ENCODE measurements at regions not wholly inside any gene's neighbourhood (a gene's known extent, or its start where the extent isn't known, plus 50 kb on each side); places are given as distances from the start of the nearest gene placed in this dataset.

DNA sequence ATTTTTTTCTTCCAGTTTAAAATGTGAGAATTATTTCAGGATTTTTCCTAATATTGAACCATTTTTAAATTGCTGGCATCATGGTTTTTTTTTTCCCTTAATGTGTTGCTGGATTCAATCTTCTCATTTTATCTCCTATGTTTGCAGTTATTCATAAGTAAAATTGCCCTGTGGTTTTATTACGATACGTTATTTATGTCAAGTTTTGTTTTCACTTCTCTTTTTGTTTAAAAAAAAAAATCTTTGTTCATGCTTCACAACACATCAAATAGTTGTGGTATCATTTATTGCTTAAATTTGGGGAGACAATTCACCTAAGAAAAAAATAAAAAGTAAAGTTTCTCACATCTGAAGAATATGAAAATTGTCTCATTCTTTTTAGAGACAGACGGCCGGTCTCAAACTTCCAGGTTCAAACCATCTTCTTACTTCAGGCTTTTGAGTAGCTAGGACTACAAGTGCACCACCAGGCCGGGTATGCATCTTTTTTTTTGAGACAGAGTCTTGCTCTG, 239.3 kb upstream of the ID4 start:
- Histone ChIP-seq H3K36me3 (ENCODE audit: control insufficient read depth in 2 of 2, insufficient read depth in 2 of 2, low read length in 1 of 2) (no peaks in the 10 kb centered on the region), H3K9ac (ENCODE audit: control insufficient read depth, insufficient read depth, low read length) (no peak overlapping the region), H3K4me3 (no peak overlapping the region), H3K9me3 (replicated peaks; ENCODE audit: control insufficient read depth, insufficient read depth, low read length) (no peaks in the 10 kb centered on the region), H3K79me2 (ENCODE audit: control insufficient read depth, insufficient read depth, low read length) (no peaks in the 10 kb centered on the region), H3K27ac (ENCODE audit: control insufficient read depth, insufficient read depth) (no peak overlapping the region), H3K4me1 (ENCODE audit: control insufficient read depth, insufficient read depth, low read length) (no peaks in the 10 kb centered on the region), H3K4me2 (ENCODE audit: control insufficient read depth, insufficient read depth) (no peak overlapping the region), H2AFZ (ENCODE audit: control insufficient read depth, low read depth, low read length) (no peak overlapping the region), H4K20me1 (ENCODE audit: control insufficient read depth, insufficient read depth) (no peaks in the 10 kb centered on the region), H3K27me3 (replicated peaks in 1 of 2; ENCODE audit: control insufficient read depth in 2 of 2, insufficient read depth in 2 of 2, low read length in 1 of 2) (no peaks in the 10 kb centered on the region)
- TF ChIP-seq RUNX3 (IDR thresholded peaks at IDR 0.05; ENCODE audit: low read length) (peak; percentile 42; the same call in 1 of the 2 replicates), ZNF384 (IDR thresholded peaks at IDR 0.05; ENCODE audit: borderline replicate concordance, low read depth, low read length) (0 out of 2 replicates have a peak, but pooled peaks have one; percentile 34), DPF2 (IDR thresholded peaks at IDR 0.05) (no peak), SPI1 (IDR thresholded peaks at IDR 0.05; ENCODE audit: borderline replicate concordance, insufficient read depth, low read depth, low read length) (peak; percentile 51; the same call in 1 of the 2 replicates)
- 27% methylated on average over 5 of the region's 5 CpGs for WGBS (ENCODE audit: insufficient coverage, insufficient replicate concordance, low lambda C conversion rate, missing lambda C conversion rate)
- DNase-seq (ENCODE audit: low read depth, low spot score) (no peak), ATAC-seq (no peak), FAIRE-seq (no peak)
- RAD21 ChIA-PET (ENCODE audit: unreplicated experiment), result no interaction called here
- POLR2A ChIA-PET, result no interaction called here
- CTCF ChIA-PET, result no interaction called here
- no TSS peak for BruUV-seq (replicated peaks)
- SMC1A ChIA-PET (ENCODE audit: uncharacterized antibody, unreplicated experiment), result no interaction called here
- intact Hi-C loops (cut with micrococcal nuclease; ENCODE audit: unreplicated experiment), result no loop called here
- in situ Hi-C loops (cut with MboI), result no loop called here

DNA sequence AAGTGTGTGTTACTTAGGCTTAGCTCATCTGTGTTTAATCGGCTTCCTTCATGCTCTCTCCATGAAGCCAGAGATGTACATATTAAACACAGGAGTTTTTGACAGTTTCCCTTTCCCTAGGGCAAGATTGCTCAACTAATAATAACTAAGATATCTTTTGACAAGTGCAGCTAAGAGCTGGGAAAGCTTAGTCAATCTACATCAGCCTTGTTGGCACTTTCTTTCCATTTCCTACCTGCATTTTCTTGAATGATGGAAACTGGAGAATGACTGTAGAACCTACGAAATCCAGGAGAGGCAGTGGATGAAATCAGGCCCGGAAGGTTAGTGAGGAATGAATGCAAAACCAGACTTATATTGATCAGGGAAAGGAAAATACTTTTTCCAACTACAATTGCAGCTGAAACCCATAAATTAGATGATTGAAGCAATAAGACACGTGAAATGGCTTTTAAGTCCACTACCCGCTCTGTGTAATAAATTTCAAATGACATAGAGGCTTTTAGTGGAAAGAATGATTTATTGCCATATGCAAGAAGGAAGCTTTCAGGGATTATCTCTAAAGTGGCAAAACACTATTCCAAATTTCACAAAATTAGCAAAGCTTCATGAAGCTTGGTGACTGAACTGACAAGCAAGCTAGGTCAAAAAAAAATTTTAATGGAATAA, 237.2 kb upstream of the ID4 start:
- Histone ChIP-seq H4K20me1 (ENCODE audit: control insufficient read depth, insufficient read depth) (no peaks in the 10 kb centered on the region), H3K9me3 (replicated peaks; ENCODE audit: control insufficient read depth, insufficient read depth, low read length) (no peaks in the 10 kb centered on the region), H3K79me2 (ENCODE audit: control insufficient read depth, insufficient read depth, low read length) (no peaks in the 10 kb centered on the region), H3K36me3 (ENCODE audit: control insufficient read depth in 2 of 2, insufficient read depth in 2 of 2, low read length in 1 of 2) (no peaks in the 10 kb centered on the region), H3K4me3 (no peak overlapping the region), H3K4me2 (ENCODE audit: control insufficient read depth, insufficient read depth) (no peak overlapping the region), H2AFZ (ENCODE audit: control insufficient read depth, low read depth, low read length) (no peak overlapping the region), H3K27ac (ENCODE audit: control insufficient read depth, insufficient read depth) (no peak overlapping the region), H3K27me3 (replicated peaks in 1 of 2; ENCODE audit: control insufficient read depth in 2 of 2, insufficient read depth in 2 of 2, low read length in 1 of 2) (no peaks in the 10 kb centered on the region), H3K9ac (ENCODE audit: control insufficient read depth, insufficient read depth, low read length) (no peak overlapping the region), H3K4me1 (ENCODE audit: control insufficient read depth, insufficient read depth, low read length) (no peaks in the 10 kb centered on the region)
- in situ Hi-C loops (cut with MboI) (no loop called here), intact Hi-C loops (cut with micrococcal nuclease; ENCODE audit: unreplicated experiment) (no loop called here)
- BruUV-seq (replicated peaks), result no TSS peak
- no peak for ATAC-seq
- ChIA-PET POLR2A (no interaction called here), SMC1A (ENCODE audit: uncharacterized antibody, unreplicated experiment) (no interaction called here), CTCF (no interaction called here), RAD21 (ENCODE audit: unreplicated experiment) (no interaction called here)
- DNase-seq (ENCODE audit: low read depth, low spot score), result no peak
- no peak for FAIRE-seq
- WGBS (ENCODE audit: insufficient coverage, insufficient replicate concordance, low lambda C conversion rate, missing lambda C conversion rate), result 7% methylated on average over 5 of the region's 5 CpGs
- TF ChIP-seq HCFC1 (IDR thresholded peaks at IDR 0.05; ENCODE audit: low read length) (no peak), SREBF2 (IDR thresholded peaks at IDR 0.05; ENCODE audit: low read length) (no peak), JUND (IDR thresholded peaks at IDR 0.05; ENCODE audit: low read depth, low read length) (no peak), KAT2A (conservative IDR thresholded peaks at IDR 0.05; ENCODE audit: control insufficient read depth, low read depth, low read length) (no peak), ASH2L (IDR thresholded peaks at IDR 0.05; ENCODE audit: borderline replicate concordance, low read depth) (no peak), YBX1 (IDR thresholded peaks at IDR 0.05) (no peak), TAF1 (IDR thresholded peaks at IDR 0.05; ENCODE audit: borderline replicate concordance, low read depth, low read length) (no peak), POLR2A (IDR thresholded peaks at IDR 0.05; ENCODE audit: low read depth, low read length) (no peak)
- TF ChIP-seq, protein P1, sequence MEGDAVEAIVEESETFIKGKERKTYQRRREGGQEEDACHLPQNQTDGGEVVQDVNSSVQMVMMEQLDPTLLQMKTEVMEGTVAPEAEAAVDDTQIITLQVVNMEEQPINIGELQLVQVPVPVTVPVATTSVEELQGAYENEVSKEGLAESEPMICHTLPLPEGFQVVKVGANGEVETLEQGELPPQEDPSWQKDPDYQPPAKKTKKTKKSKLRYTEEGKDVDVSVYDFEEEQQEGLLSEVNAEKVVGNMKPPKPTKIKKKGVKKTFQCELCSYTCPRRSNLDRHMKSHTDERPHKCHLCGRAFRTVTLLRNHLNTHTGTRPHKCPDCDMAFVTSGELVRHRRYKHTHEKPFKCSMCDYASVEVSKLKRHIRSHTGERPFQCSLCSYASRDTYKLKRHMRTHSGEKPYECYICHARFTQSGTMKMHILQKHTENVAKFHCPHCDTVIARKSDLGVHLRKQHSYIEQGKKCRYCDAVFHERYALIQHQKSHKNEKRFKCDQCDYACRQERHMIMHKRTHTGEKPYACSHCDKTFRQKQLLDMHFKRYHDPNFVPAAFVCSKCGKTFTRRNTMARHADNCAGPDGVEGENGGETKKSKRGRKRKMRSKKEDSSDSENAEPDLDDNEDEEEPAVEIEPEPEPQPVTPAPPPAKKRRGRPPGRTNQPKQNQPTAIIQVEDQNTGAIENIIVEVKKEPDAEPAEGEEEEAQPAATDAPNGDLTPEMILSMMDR (IDR thresholded peaks at IDR 0.05 in 2 of 3, conservative IDR thresholded peaks at IDR 0.05 in 1 of 3; ENCODE audit: control insufficient read depth in 2 of 3, extremely low read depth in 1 of 3, insufficient read depth in 1 of 3, low read depth in 3 of 3, low read length in 3 of 3), result no peak
- TF ChIP-seq, protein P2, sequence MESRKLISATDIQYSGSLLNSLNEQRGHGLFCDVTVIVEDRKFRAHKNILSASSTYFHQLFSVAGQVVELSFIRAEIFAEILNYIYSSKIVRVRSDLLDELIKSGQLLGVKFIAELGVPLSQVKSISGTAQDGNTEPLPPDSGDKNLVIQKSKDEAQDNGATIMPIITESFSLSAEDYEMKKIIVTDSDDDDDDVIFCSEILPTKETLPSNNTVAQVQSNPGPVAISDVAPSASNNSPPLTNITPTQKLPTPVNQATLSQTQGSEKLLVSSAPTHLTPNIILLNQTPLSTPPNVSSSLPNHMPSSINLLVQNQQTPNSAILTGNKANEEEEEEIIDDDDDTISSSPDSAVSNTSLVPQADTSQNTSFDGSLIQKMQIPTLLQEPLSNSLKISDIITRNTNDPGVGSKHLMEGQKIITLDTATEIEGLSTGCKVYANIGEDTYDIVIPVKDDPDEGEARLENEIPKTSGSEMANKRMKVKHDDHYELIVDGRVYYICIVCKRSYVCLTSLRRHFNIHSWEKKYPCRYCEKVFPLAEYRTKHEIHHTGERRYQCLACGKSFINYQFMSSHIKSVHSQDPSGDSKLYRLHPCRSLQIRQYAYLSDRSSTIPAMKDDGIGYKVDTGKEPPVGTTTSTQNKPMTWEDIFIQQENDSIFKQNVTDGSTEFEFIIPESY (IDR thresholded peaks at IDR 0.05), result no peak

Data from GM12878 (cell line).